ENCODE measurements at regions not wholly inside any gene's neighbourhood (a gene's known extent, or its start where the extent isn't known, plus 50 kb on each side); places are given as distances from the start of the nearest gene placed in this dataset.
"Not testable (repeated sequence)": the region's sequence is repeated elsewhere in the genome, so short reads cannot be mapped to it uniquely, and the experiment has no call there.

GRCh38 chr22:35178446-35178845 lies 78.8 kb upstream of the HMGXB4 start:
- Histone ChIP-seq H3K27ac (no peak overlapping the region), H3K4me1 (ENCODE audit: control insufficient read depth in 1 of 2, low read depth in 2 of 2) (no peaks in the 10 kb centered on the region), H3K4me3 (no peak overlapping the region), H3K9me3 (no peaks in the 10 kb centered on the region), H3K27me3 (replicated peaks; ENCODE audit: insufficient read depth) (no peaks in the 10 kb centered on the region), H3K36me3 (no peaks in the 10 kb centered on the region)
- DNase-seq (ENCODE audit: low spot score) (no peak), ATAC-seq (ENCODE audit: insufficient number of reproducible peaks, low FRiP score, low read depth) (no peak)
- TF ChIP-seq, protein P1, sequence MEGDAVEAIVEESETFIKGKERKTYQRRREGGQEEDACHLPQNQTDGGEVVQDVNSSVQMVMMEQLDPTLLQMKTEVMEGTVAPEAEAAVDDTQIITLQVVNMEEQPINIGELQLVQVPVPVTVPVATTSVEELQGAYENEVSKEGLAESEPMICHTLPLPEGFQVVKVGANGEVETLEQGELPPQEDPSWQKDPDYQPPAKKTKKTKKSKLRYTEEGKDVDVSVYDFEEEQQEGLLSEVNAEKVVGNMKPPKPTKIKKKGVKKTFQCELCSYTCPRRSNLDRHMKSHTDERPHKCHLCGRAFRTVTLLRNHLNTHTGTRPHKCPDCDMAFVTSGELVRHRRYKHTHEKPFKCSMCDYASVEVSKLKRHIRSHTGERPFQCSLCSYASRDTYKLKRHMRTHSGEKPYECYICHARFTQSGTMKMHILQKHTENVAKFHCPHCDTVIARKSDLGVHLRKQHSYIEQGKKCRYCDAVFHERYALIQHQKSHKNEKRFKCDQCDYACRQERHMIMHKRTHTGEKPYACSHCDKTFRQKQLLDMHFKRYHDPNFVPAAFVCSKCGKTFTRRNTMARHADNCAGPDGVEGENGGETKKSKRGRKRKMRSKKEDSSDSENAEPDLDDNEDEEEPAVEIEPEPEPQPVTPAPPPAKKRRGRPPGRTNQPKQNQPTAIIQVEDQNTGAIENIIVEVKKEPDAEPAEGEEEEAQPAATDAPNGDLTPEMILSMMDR (IDR thresholded peaks at IDR 0.05): no peak

DNA sequence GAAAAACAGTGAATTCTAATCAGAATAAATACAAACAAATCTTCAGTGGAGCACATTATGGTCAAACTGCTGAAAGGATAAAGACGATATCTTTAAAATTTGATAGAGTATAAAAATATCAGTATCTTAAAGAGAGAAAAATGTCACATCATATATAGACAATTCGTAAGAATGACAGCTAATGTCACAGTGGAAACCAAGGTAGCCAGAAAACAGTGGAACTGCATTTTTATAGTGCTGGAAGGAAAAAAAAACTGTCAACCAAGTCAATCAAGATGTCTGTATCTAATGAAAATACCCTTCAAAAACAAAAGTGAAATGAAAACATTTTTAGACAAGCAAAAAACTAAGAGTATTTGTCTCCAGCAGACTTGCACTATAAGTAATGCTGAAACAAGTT lies 73.4 kb upstream of the HMGXB4 start:
- Histone ChIP-seq H3K9me3 (peaks cover 4% of the 10 kb centered on the region), H3K27ac (no peak overlapping the region), H3K27me3 (replicated peaks; ENCODE audit: insufficient read depth) (no peaks in the 10 kb centered on the region), H3K36me3 (no peaks in the 10 kb centered on the region), H3K4me1 (ENCODE audit: control insufficient read depth in 1 of 2, low read depth in 2 of 2) (no peaks in the 10 kb centered on the region), H3K4me3 (no peak overlapping the region)
- DNase-seq (ENCODE audit: low spot score) (no peak), ATAC-seq (ENCODE audit: insufficient number of reproducible peaks, low FRiP score, low read depth) (no peak)
- TF ChIP-seq, protein P1 (IDR thresholded peaks at IDR 0.05): no peak

GRCh38 chr22:35186492-35186891 lies 70.8 kb upstream of the HMGXB4 start:
- TF ChIP-seq, protein P1 (IDR thresholded peaks at IDR 0.05): no peak
- Histone ChIP-seq H3K27ac (no peak overlapping the region), H3K4me3 (no peak overlapping the region), H3K9me3 (peaks cover 5% of the 10 kb centered on the region), H3K4me1 (ENCODE audit: control insufficient read depth in 1 of 2, low read depth in 2 of 2) (no peaks in the 10 kb centered on the region), H3K36me3 (no peaks in the 10 kb centered on the region), H3K27me3 (replicated peaks; ENCODE audit: insufficient read depth) (no peaks in the 10 kb centered on the region)
- no peak for DNase-seq (ENCODE audit: low spot score)
- ATAC-seq (ENCODE audit: insufficient number of reproducible peaks, low FRiP score, low read depth): no peak

GRCh38 chr22:35188930-35189329 lies 68.4 kb upstream of the HMGXB4 start:
- H3K4me3 ChIP-seq; ATAC-seq (ENCODE audit: insufficient number of reproducible peaks, low FRiP score, low read depth); H3K27me3 ChIP-seq (replicated peaks; ENCODE audit: insufficient read depth); DNase-seq (ENCODE audit: low spot score); H3K36me3 ChIP-seq; H3K27ac ChIP-seq; H3K9me3 ChIP-seq; H3K4me1 ChIP-seq (ENCODE audit: control insufficient read depth in 1 of 2, low read depth in 2 of 2): not testable (repeated sequence)

GRCh38 chr22:35189559-35189958 lies 67.7 kb upstream of the HMGXB4 start:
- H3K4me1 ChIP-seq (ENCODE audit: control insufficient read depth in 1 of 2, low read depth in 2 of 2): no peaks in the 10 kb centered on the region
- H3K27ac ChIP-seq: no peak overlapping the region
- H3K9me3 ChIP-seq: peaks cover 5% of the 10 kb centered on the region
- no peak overlapping the region for H3K4me3 ChIP-seq
- ATAC-seq (ENCODE audit: insufficient number of reproducible peaks, low FRiP score, low read depth): no peak
- no peaks in the 10 kb centered on the region for H3K27me3 ChIP-seq (replicated peaks; ENCODE audit: insufficient read depth)
- TF ChIP-seq, protein P1 (IDR thresholded peaks at IDR 0.05): no peak
- H3K36me3 ChIP-seq: no peaks in the 10 kb centered on the region
- DNase-seq (ENCODE audit: low spot score): no peak

- DNase-seq (ENCODE audit: low spot score) (no peak), ATAC-seq (ENCODE audit: insufficient number of reproducible peaks, low FRiP score, low read depth) (no peak)
- Histone ChIP-seq H3K36me3 (no peaks in the 10 kb centered on the region), H3K27me3 (replicated peaks; ENCODE audit: insufficient read depth) (no peaks in the 10 kb centered on the region), H3K4me3 (no peak overlapping the region), H3K4me1 (ENCODE audit: control insufficient read depth in 1 of 2, low read depth in 2 of 2) (no peaks in the 10 kb centered on the region), H3K27ac (no peak overlapping the region), H3K9me3 (peaks cover 5% of the 10 kb centered on the region)
- TF ChIP-seq, protein P1 (IDR thresholded peaks at IDR 0.05): no peak
These were observed 65.9 kb upstream of the HMGXB4 start for GRCh38 chr22:35191412-35191811.

All from thoracic aorta (tissue), 2 donors.